GM20000 (cell line): ENCODE measurements at regions not wholly inside any gene's neighbourhood (a gene's known extent, or its start where the extent isn't known, plus 50 kb on each side); places are given as distances from the start of the nearest gene placed in this dataset.
"Not testable (repeated sequence)": the region's sequence is repeated elsewhere in the genome, so short reads cannot be mapped to it uniquely, and the experiment has no call there.

Experiments used
- DNase-seq: peaks from one replicate; pipeline ENCODE4 v3.0.0; 2012; ENCODE audit warnings: low spot score
- CTCF ChIP-seq: IDR thresholded peaks from 2 replicates; pipeline ENCODE4 v1.5.1; 2012; ENCODE audit warnings: mild to moderate bottlenecking, control low read depth; ENCODE audit errors: extremely low read depth, missing control alignments

GRCh38 chr15:54779271-54779670 is 417.5 kb downstream of the RSL24D1 start:
- DNase-seq, result no peak
- no peak for TF ChIP-seq CTCF

- DNase-seq, result no peak
- no peak for TF ChIP-seq CTCF
These were observed 420.3 kb downstream of the RSL24D1 start for GRCh38 chr15:54776410-54776809.

GRCh38 chr15:54772663-54773062 is 424.1 kb downstream of the RSL24D1 start:
- no peak for DNase-seq
- no peak for TF ChIP-seq CTCF

GRCh38 chr15:54749461-54749860 is 447.3 kb downstream of the RSL24D1 start:
- DNase-seq, result not testable (repeated sequence)

GRCh38 chr15:54722342-54722986 is 474.3 kb downstream of the RSL24D1 start:
- no peak for TF ChIP-seq CTCF

GRCh38 chr15:54719325-54719724 is 477.4 kb downstream of the RSL24D1 start:
- no peak for TF ChIP-seq CTCF
- DNase-seq, result no peak

More at GRCh38 chr15:54722342-54722986, 474.3 kb downstream of the RSL24D1 start:
- no peak for DNase-seq

GRCh38 chr15:54707805-54708752 is 488.7 kb downstream of the RSL24D1 start:
- TF ChIP-seq CTCF, result no peak
- no peak for DNase-seq
